Nephron (organoid): ENCODE measurements at regions not wholly inside any gene's neighbourhood (a gene's known extent, or its start where the extent isn't known, plus 50 kb on each side); places are given as distances from the start of the nearest gene placed in this dataset.

Source experiments
- H3K27ac Mint-ChIP-seq, 3 experiments: 2 replicates each; pipeline ENCODE4 v1.8.0; 2020; ENCODE audit warnings: mixed read lengths in 3 of 3, mild to moderate bottlenecking in 2 of 3, moderate library complexity in 1 of 3
- H3K27me3 Mint-ChIP-seq: 2 replicates; pipeline ENCODE4 v1.8.0; 2021; ENCODE audit warnings: low read depth, mild to moderate bottlenecking, moderate library complexity, mixed read lengths
- H3K36me3 Mint-ChIP-seq: 2 replicates; pipeline ENCODE4 v1.8.0; 2020; ENCODE audit warnings: low read depth, mixed read lengths
- H3K4me1 Mint-ChIP-seq: 2 replicates; pipeline ENCODE4 v1.8.0; 2020; ENCODE audit warnings: mixed read lengths
- H3K4me3 Mint-ChIP-seq, 3 experiments: 2 replicates each; pipeline ENCODE4 v1.8.0; 2020; ENCODE audit warnings: mild to moderate bottlenecking in 3 of 3, mixed read lengths in 3 of 3, moderate library complexity in 2 of 3
- H3K9me3 Mint-ChIP-seq: 2 replicates; pipeline ENCODE4 v1.8.0; 2020; ENCODE audit warnings: mixed read lengths
- TF ChIP-seq, protein P1 (sequence below), 3 experiments: fragments of 200-600 bp; sonication (generic); IDR thresholded peaks; one replicate each; pipeline ENCODE4 v1.5.0; 2021; ENCODE audit warnings: antibody characterized with exemption in 3 of 3; ENCODE audit not compliant: unreplicated experiment in 3 of 3

DNA sequence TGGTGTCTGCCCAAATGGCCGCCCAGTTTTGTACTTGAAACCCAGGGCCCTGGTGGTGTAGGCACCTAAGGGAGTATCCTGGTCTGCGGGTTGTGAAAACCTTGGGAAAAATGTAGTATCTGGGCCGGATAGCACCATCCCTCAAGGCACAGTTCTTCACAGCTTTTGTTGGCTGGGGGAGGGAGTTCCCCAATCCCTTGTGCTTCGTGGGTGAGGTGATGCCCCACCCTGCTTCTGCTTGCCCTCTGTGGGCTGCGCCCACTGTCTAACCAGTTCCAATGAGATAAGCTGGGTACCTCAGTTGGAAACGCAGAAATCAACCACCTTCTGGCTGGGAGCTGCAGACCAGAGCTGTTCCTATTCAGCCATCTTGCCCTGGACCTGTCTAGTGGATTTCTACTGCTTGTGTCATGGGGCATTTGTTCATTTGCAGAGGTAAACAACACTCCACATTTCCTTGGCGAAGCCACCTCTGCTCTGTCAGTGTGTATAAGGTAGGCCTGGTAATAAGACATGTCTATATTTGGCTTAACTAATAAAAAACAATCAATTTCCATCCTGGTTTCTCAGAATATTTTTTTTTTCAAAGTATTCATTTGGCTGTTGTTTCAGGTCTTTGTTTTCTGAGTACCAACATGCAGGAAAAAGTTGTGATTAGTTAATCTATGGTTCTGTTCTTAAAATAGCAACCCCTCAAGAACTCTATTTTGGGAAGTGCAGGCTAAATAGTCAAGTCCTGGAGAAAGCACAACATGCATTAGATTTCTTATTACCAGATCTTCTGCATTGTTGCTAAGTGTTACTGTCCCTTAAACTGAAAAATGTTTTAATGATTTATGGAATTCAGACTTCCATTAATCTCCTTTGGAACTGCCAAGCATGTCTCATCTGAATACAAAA, 304.3 kb downstream of the ZIC1 start:
- TF ChIP-seq, protein P1, sequence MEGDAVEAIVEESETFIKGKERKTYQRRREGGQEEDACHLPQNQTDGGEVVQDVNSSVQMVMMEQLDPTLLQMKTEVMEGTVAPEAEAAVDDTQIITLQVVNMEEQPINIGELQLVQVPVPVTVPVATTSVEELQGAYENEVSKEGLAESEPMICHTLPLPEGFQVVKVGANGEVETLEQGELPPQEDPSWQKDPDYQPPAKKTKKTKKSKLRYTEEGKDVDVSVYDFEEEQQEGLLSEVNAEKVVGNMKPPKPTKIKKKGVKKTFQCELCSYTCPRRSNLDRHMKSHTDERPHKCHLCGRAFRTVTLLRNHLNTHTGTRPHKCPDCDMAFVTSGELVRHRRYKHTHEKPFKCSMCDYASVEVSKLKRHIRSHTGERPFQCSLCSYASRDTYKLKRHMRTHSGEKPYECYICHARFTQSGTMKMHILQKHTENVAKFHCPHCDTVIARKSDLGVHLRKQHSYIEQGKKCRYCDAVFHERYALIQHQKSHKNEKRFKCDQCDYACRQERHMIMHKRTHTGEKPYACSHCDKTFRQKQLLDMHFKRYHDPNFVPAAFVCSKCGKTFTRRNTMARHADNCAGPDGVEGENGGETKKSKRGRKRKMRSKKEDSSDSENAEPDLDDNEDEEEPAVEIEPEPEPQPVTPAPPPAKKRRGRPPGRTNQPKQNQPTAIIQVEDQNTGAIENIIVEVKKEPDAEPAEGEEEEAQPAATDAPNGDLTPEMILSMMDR (IDR thresholded peaks at IDR 0.05; ENCODE audit: unreplicated experiment in 3 of 3) = no peak
- peak overlapping the region; percentile 13 to 78 (median 36) for H3K27ac Mint-ChIP-seq
- peaks cover 8% of the 10 kb centered on the region for H3K4me1 Mint-ChIP-seq
- H3K36me3 Mint-ChIP-seq = no peaks in the 10 kb centered on the region
- no peaks in the 10 kb centered on the region for H3K27me3 Mint-ChIP-seq
- H3K9me3 Mint-ChIP-seq = peaks cover 17% of the 10 kb centered on the region
- no peak overlapping the region for H3K4me3 Mint-ChIP-seq

- Mint-ChIP-seq H3K4me3 (no peak overlapping the region), H3K27me3 (no peaks in the 10 kb centered on the region), H3K4me1 (peaks cover 16% of the 10 kb centered on the region), H3K27ac (peak overlapping the region; percentile 56 to 69 (median 62)), H3K9me3 (peaks cover 11% of the 10 kb centered on the region), H3K36me3 (no peaks in the 10 kb centered on the region)
- TF ChIP-seq, protein P1 (IDR thresholded peaks at IDR 0.05; ENCODE audit: unreplicated experiment in 3 of 3) = no peak
Measured at GRCh38 chr3:147729641-147730040, 320.5 kb downstream of the ZIC1 start.

GRCh38 chr3:147730284-147730683, 321.1 kb downstream of the ZIC1 start:
- TF ChIP-seq, protein P1 (IDR thresholded peaks at IDR 0.05; ENCODE audit: unreplicated experiment in 3 of 3) = no peak
- H3K27me3 Mint-ChIP-seq = no peaks in the 10 kb centered on the region
- peak overlapping the region; percentile 56 to 69 (median 58) for H3K27ac Mint-ChIP-seq
- no peak overlapping the region for H3K4me3 Mint-ChIP-seq
- H3K36me3 Mint-ChIP-seq = no peaks in the 10 kb centered on the region
- H3K4me1 Mint-ChIP-seq = peaks cover 16% of the 10 kb centered on the region
- H3K9me3 Mint-ChIP-seq = peaks cover 10% of the 10 kb centered on the region

GRCh38 chr3:147733217-147733616, 324.1 kb downstream of the ZIC1 start:
- TF ChIP-seq, protein P1 (IDR thresholded peaks at IDR 0.05; ENCODE audit: unreplicated experiment in 3 of 3) = no peak
- H3K9me3 Mint-ChIP-seq = peaks cover 2% of the 10 kb centered on the region
- H3K27ac Mint-ChIP-seq = peak overlapping the region in 1 of 3 experiments; percentile 11
- peaks cover 28% of the 10 kb centered on the region for H3K4me1 Mint-ChIP-seq
- H3K36me3 Mint-ChIP-seq = no peaks in the 10 kb centered on the region
- H3K27me3 Mint-ChIP-seq = no peaks in the 10 kb centered on the region
- H3K4me3 Mint-ChIP-seq = no peak overlapping the region

GRCh38 chr3:147735616-147736015, 326.5 kb downstream of the ZIC1 start:
- Mint-ChIP-seq H3K27ac (no peak overlapping the region), H3K36me3 (no peaks in the 10 kb centered on the region), H3K9me3 (no peaks in the 10 kb centered on the region), H3K4me3 (no peak overlapping the region), H3K4me1 (peaks cover 20% of the 10 kb centered on the region), H3K27me3 (no peaks in the 10 kb centered on the region)
- TF ChIP-seq, protein P1 (IDR thresholded peaks at IDR 0.05; ENCODE audit: unreplicated experiment in 3 of 3) = no peak

DNA sequence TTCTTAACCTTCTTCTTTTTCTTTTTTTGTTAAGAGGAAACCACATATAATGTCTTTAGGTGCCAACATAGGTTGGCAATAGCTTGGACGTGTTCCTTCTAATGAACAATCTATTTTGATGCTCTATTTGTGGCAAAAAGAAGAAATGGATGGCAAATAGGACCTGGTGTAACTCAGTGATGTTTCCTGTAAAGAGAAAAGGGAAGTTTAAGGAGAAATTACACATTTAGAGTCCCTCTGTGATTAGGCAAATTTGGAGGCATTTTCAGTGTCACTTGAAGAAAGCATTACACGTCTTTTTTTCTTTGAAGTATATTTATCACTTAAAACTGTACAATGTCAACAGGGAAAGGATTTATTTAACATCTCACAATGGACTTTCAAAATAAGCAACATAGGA, 327.1 kb downstream of the ZIC1 start:
- H3K27me3 Mint-ChIP-seq = no peaks in the 10 kb centered on the region
- no peak overlapping the region for H3K4me3 Mint-ChIP-seq
- no peaks in the 10 kb centered on the region for H3K9me3 Mint-ChIP-seq
- no peak overlapping the region for H3K27ac Mint-ChIP-seq
- TF ChIP-seq, protein P1 (IDR thresholded peaks at IDR 0.05; ENCODE audit: unreplicated experiment in 3 of 3) = no peak
- H3K4me1 Mint-ChIP-seq = peaks cover 20% of the 10 kb centered on the region
- no peaks in the 10 kb centered on the region for H3K36me3 Mint-ChIP-seq
